NCI-H1930 (cell line): ENCODE measurements at regions not wholly inside any gene's neighbourhood (a gene's known extent, or its start where the extent isn't known, plus 50 kb on each side); places are given as distances from the start of the nearest gene placed in this dataset.

Experiments used
- DNase-seq, 2 experiments: peaks; one replicate each; lab custom pipeline; 2025; lab: John Stamatoyannopoulos, UW

GRCh38 chr3:5270666-5271371 lies 83.3 kb downstream of the EDEM1 start:
- no peak for DNase-seq

DNA sequence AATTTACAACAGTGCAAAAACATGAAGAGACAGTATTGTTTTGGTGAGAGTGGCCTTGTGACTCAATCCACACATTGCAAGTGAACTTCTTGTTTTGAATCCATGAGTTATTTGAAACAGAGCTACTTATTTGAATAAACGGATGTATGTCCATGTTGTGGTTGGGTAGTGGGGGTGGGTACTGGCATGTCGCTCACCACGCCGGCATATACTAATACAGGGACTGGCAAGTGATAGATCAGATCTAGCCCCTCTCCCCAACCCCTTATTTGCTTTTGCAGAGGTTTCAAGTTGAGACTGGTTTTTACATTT lies 83.8 kb downstream of the EDEM1 start:
- no peak for DNase-seq

DNA sequence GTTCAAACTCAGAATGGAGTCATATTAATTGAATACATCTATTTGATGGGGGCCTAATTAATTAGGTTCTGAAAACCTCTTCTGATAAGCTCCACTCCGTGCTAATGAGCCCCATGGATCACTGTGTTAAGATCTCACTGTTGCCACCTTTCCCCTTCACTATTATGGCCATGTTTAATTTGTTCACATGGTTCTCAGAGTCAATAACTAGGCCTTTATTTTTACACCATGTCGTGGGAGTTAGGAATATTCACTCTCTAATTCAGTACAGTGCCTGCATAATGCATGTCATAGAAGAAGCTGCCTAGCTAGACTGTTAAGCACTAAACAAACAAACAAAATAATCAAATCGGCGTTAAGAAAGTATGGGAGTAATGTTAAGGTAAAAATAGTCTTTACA lies 84.9 kb downstream of the EDEM1 start:
- DNase-seq: no peak

- no peak for DNase-seq
Measured at GRCh38 chr3:5274091-5274490, 86.6 kb downstream of the EDEM1 start.

- no peak for DNase-seq
Measured at GRCh38 chr3:5275529-5275928, 88.0 kb downstream of the EDEM1 start.

GRCh38 chr3:5276934-5277333 lies 89.4 kb downstream of the EDEM1 start:
- no peak for DNase-seq

- DNase-seq: no peak
Measured at GRCh38 chr3:5277612-5278236, 90.2 kb downstream of the EDEM1 start.

DNA sequence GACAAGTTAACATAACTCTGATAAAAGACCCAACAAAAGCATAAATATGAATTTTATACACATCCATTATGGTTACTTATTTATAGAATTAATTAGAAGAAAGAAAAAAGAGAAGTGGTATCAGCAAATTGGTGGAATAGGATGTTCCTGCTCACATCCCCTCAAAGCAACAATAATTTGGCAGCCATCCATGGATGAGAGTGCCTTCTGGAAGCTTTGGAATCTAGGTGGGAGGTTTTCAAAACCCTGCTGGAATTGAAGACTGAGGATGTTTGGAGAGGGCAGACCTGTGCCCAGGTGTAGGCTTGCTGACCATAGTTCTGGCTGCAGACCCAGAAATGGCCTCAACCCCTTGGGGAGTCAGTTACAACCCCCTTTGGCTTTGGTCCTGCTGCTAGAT lies 91.2 kb downstream of the EDEM1 start:
- DNase-seq: no peak

DNA sequence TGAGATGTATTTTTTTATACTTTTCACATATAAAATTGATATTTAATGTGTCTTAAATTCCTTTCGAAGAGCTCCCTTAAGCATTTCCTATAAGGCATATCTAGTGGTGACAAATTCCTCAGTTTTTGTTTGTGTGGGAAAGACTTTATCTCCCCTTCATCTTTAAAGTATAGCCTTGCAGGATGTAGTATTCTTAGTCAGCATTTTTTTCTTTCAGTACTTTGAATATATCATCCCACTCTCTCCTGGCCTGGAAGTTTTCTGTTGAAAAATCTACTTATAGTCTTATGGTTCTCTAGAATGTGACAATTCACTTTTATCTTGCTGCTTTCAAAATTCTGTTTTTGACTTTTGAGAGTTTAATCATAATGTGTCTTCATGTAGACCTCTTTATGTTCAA lies 95.2 kb downstream of the EDEM1 start:
- DNase-seq: no peak

GRCh38 chr3:5285439-5285838 lies 97.9 kb downstream of the EDEM1 start:
- no peak for DNase-seq

DNA sequence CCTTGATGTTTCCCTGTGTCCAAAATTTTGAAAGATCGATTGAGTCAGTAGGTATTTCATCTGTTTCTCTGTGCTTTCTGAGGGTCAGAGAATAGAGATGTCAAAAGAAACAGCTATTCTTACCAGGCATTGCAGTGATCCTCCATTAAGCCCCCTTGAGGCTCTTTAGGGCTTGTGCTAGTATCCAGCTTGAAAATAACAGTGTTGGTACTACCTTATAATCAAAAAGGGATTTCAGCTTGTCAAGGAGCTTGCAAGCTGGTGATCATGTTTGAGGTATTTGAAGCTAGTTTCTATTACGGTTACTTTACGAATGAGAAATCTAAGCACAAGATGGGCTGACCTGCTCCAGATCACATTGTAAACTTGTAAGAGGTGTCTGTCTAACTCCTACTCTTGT lies 103.4 kb downstream of the EDEM1 start:
- DNase-seq: no peak

- no peak for DNase-seq
Measured at GRCh38 chr3:5292512-5292911, 105.0 kb downstream of the EDEM1 start.

DNA sequence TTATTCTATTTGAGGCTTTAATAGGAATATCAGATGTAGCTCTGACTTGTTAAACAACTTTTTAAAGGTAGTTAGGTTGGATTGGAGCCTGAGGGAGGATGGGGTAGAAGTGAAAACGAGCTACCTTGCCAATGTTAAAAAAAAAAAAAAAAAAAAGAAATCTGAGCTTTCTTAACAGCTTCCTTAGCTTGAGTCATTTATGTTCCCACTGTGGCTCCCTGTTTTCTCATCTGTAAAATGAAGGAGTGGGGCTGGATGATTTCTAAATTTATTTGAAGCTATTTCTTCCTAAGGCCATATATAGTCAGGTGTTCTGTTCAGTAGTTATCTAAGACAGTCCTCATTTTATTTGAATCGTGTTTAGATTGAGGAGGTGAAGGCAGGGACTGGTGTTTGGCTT lies 105.7 kb downstream of the EDEM1 start:
- no peak for DNase-seq

DNA sequence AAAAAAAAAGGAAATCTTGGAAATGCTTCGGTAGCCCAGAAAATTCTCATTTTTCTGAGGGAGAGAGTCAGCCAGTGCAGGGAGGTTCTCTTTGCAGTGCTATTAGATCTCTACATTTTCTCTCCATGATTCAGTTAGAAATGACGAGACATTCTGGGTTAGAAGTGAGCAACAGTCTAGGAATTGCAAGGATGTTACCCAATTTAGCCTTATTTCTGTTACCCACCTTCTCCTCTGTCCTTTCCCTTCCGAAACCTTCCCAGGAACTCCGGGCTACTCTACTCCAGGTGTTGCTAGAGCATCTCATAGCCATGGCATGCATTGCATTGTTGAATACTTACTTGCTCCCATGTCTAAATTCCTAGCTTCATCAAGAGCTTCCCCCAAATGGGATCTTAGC lies 106.8 kb downstream of the EDEM1 start:
- DNase-seq: no peak

- DNase-seq: no peak
Measured at GRCh38 chr3:5295191-5295690, 107.7 kb downstream of the EDEM1 start.

DNA sequence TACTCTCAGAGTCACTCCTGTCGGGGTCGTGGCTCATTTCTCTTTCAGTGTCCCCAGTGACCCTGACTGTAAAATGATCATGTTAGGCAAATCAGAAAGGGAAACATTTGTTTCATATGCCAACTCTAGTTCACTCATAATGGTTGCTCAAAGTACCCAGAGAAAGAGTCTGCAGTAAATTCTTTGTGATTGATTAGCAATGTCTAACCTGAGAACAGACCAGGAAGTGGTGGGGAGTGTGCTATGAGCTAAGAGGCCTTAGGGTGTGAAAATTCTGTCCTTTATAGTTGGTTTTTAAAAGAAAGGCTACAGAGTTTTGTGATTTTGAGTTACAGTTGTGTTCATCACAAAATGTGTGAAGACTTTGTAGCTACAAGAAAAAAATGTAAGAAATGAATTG lies 108.9 kb downstream of the EDEM1 start:
- DNase-seq: no peak

GRCh38 chr3:5297895-5298294 lies 110.4 kb downstream of the EDEM1 start:
- no peak for DNase-seq

- no peak for DNase-seq
Measured at GRCh38 chr3:5298453-5298852, 110.9 kb downstream of the EDEM1 start.

GRCh38 chr3:5299161-5299560 lies 111.7 kb downstream of the EDEM1 start:
- DNase-seq: no peak

DNA sequence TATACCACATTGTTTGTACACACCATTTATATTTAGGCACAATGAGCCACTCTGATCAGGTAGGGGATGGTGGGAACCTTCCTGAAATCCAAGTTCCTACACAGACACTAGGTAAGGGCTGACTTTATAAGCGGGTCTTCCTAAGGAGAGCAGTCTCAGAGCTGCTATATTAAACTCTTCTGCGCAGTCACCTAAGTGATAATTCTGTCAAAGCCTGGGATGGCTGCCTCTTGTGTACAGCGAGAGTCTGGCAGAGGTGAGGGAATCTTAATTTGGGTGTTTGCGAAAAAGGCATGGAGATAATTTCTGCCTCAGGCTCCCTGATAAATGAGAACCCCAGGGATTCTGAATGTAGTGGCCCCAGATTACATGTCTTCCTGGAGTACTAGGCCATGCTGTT lies 113.1 kb downstream of the EDEM1 start:
- DNase-seq: no peak

DNA sequence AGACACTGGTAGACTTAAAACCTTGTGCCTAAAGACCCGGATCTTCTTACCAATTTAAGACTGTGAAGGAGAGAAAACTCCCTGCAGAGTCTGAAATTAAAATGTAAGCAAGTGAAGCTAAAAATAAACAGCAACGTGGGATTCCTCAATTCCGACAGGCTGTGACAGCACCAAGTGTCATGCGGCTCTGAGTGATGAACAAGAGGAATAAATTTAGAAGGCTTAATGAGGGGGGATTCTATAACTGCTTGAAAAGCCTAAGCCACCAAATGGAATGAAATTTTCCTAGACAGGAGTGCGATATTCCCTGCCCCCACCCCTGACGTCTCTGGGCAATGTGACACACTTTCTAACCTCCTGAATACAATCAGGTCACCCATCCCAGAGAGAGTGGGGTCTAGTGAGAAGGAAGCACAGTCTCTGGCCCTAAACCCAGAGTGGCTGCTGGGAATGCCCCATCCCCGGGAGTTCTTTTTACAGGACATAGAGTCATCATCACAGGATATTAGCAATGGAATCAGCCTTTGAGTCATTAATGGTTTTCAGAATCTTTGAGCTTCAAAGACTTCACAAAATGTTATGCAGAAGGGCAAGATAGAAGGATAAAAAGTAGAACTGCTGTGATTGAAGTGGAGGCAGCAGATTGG lies 114.3 kb downstream of the EDEM1 start:
- no peak for DNase-seq

- no peak for DNase-seq
Measured at GRCh38 chr3:5302661-5303060, 115.2 kb downstream of the EDEM1 start.

DNA sequence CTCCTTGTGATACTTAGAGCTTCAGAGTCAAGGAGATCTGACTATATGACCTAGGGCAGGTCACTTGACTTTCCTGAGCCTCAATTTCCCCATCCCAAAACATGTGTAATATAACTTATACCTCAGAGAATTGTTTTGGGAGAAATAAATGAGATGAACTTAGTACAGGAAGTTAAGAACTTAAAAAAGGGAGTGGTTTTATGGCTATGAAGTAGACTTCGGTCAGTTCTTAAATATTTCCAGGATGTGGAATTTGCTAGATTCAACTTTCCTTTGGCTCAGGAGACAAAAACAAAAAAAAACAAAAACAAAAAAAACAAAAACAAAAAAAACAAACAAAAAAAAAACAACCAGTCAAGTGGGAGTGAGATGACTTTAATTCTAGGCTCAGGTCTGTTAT lies 116.7 kb downstream of the EDEM1 start:
- DNase-seq: no peak
